NCI-H82 treated with DMSO at 0.1 percent for 48 hours (cell line): ENCODE measurements at regions not wholly inside any gene's neighbourhood (a gene's known extent, or its start where the extent isn't known, plus 50 kb on each side); places are given as distances from the start of the nearest gene placed in this dataset.
"Not testable (repeated sequence)": the region's sequence is repeated elsewhere in the genome, so short reads cannot be mapped to it uniquely, and the experiment has no call there.

Source experiments
- DNase-seq: peaks from one replicate; lab custom pipeline; 2025; ENCODE audit not compliant: unreplicated experiment; lab: John Stamatoyannopoulos, UW

GRCh38 chr11:88061111-88061510 lies 114.1 kb downstream of the RAB38 start:
- no peak for DNase-seq

- DNase-seq = no peak
Measured at GRCh38 chr11:88059326-88059725, 115.9 kb downstream of the RAB38 start.

GRCh38 chr11:88051396-88051795 lies 123.8 kb downstream of the RAB38 start:
- no peak for DNase-seq

- no peak for DNase-seq
Measured at GRCh38 chr11:88050247-88050646, 125.0 kb downstream of the RAB38 start.

- DNase-seq = not testable (repeated sequence)
Measured at GRCh38 chr11:88045288-88045687, 130.0 kb downstream of the RAB38 start.

GRCh38 chr11:88044658-88045057 lies 130.6 kb downstream of the RAB38 start:
- peak; percentile 69 for DNase-seq

- no peak for DNase-seq
Measured at GRCh38 chr11:88043149-88043548, 132.1 kb downstream of the RAB38 start.

- no peak for DNase-seq
Measured at GRCh38 chr11:88042647-88043046, 132.6 kb downstream of the RAB38 start.

- DNase-seq = no peak
Measured at GRCh38 chr11:88042238-88042637, 133.0 kb downstream of the RAB38 start.

- DNase-seq = no peak
Measured at GRCh38 chr11:88041679-88042078, 133.6 kb downstream of the RAB38 start.

- DNase-seq = no peak
Measured at GRCh38 chr11:88040148-88040496, 135.1 kb downstream of the RAB38 start.

GRCh38 chr11:88039476-88040147 lies 135.6 kb downstream of the RAB38 start:
- no peak for DNase-seq

GRCh38 chr11:88038063-88038462 lies 137.2 kb downstream of the RAB38 start:
- DNase-seq = no peak

GRCh38 chr11:88036701-88037100 lies 138.5 kb downstream of the RAB38 start:
- no peak for DNase-seq

- no peak for DNase-seq
Measured at GRCh38 chr11:88035271-88035670, 140.0 kb downstream of the RAB38 start.

- DNase-seq = no peak
Measured at GRCh38 chr11:88017666-88018065, 157.6 kb downstream of the RAB38 start.

- DNase-seq = peak; percentile 30
Measured at GRCh38 chr11:88016392-88017170, 158.7 kb downstream of the RAB38 start.

- no peak for DNase-seq
Measured at GRCh38 chr11:88015170-88015569, 160.1 kb downstream of the RAB38 start.

- DNase-seq = no peak
Measured at GRCh38 chr11:88013508-88014065, 161.7 kb downstream of the RAB38 start.

- DNase-seq = peak; percentile 14
Measured at GRCh38 chr11:88012456-88012855, 162.8 kb downstream of the RAB38 start.

GRCh38 chr11:87976009-87976408 lies 199.2 kb downstream of the RAB38 start:
- no peak for DNase-seq

GRCh38 chr11:87974797-87975196 lies 200.4 kb downstream of the RAB38 start:
- DNase-seq = no peak
